NCI-H146 (cell line): ENCODE measurements at regions not wholly inside any gene's neighbourhood (a gene's known extent, or its start where the extent isn't known, plus 50 kb on each side); places are given as distances from the start of the nearest gene placed in this dataset.

Experiments used
- DNase-seq: peaks from one replicate; lab custom pipeline; 2025; lab: John Stamatoyannopoulos, UW

DNA sequence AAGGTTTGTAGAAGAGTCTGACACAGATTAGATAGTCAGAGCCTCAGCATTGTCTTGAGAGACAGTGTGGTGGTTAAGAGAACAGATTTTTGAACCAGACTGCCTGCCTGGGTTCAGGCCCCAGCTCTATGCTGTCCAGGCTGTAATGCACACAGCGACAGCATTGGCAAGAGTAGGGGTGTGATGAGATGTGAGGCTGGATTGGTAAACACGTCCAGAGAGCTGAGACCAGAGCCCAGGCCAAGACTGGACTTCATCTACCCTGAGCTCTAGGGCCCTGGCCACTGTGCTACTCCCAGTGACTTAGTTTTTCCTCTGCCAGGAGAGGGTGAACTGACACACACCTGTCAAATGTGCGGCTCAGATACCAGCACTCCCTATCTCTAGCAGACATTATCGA is 360.4 kb downstream of the RPS24 start:
- DNase-seq = no peak

DNA sequence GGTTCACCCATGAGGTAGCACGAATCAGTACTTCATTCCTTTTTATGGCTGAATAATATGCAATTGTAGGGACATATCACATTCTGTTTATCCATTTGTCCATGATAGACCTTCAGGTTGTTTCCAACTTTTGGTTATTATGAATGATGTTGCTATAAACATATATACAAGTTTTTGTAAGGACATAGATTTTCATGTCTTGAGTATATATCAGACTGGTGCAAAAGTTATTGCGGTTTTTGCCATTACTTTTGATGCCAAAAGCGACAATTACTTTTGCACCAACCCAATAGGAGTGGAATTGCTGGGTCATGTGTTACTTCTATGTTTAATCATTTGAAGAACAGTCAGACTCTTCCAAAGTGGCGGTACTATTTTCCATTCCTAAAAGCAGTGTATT is 361.5 kb downstream of the RPS24 start:
- no peak for DNase-seq

DNA sequence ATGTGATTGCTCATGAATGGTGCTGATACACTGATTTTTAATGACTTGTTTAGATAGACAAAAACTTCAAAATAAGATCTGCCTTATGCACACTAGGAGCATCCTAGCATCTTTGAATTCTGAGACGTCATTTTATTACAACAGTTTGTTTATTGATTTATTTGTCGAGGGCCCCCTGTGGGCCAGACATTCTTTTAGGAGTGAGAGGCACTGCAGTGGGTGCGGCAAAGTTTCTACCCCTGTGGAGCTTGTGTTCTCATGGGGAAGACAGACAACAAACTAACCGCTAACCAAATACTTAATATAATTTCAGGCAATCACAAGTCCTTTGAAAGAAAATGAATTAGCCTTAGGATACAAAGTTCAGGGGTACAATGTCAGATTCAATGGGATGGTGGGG is 363.1 kb downstream of the RPS24 start:
- DNase-seq = no peak

DNA sequence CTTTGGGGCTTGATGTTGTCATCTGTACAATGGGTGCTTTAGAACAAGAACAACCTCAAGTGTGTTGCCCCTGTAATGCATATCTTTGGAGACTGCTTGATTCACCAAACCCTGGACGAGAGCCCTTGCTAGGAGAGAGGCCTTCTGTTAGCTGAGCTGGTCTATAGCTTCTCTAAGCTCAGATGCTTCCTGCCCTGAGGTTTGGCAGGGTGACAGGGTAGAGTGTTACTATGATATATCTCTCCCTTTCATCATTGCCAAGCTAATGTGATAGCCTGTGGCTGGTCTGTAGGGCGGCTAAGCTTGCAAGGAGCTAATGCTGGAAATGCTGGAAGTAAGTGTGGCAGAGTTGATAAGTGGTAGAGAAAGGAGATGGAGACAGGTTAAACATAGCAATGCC is 364.1 kb downstream of the RPS24 start:
- no peak for DNase-seq

DNA sequence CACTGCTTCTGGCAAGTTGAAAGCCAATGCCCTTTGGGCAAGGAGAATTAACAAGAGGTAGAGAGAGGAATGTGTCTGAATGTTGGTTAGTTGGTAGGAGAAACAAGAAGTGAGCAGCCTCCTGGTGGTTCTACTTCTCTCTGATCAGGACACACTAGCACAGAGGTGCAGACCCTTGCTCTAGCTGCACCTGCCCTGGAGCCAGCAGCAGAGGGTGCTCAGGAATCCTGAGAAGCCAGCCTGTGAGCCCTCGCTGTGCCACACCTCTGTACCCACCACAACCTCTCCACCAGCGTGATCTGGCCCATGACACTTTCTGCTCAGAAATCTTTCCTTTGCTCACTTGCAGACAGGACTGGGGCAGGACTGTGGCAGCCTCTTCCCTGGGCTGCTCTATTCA is 364.7 kb downstream of the RPS24 start:
- no peak for DNase-seq

DNA sequence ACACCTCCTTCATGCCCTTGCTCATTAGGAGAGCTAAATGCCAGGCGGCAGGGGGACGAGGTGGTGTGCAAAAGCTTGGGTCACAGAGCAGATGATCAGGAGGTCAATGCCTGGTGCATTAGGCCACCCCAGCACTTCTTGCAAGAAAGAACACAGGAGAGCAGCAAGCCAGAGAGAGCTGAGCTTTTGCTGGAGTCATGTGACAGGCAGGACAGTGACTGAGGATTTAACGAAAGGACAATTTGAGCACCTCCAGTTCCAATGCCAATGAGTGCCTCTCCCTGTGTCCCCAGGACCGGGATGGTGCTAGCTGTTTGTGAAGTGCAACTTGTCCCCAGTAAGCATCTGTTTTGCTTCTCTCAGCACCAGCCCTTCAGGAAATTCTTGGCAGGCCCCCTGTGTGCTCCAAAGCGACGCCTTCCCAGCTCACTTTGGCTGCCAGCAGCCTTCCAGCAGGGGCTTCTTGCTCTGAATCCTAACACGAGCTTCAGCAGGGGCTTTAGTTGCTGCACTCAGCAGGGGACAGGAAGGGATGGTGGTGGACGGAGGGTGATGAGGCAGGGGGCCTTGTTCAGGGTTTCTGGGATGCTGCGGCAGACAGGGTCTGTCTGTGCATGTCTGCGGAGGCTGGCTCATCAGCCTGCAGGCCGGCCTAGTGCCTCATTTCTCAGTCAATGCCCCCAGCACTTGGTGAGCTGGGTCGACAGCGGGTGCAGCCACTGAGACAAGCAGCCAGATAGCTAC is 368.1 kb downstream of the RPS24 start:
- DNase-seq = no peak

DNA sequence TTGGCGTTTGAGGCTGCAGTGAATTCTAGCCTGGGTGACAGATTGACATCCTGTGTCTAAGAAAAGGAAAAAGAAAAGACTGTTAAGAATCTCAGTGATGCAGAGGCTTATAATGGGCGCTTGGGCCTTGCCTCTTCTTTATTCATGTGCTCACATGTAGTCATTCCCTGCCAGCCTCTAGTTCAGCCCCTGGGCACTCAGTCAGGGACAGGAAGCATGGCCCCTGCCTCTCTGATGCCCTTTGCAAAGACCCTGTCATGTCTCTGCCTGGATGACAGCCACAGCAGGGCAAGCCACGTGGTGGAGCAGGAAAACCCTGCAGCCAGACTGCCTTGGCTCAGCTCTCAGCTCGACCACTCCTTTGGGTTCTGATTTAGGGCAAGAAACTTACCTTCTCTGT is 368.9 kb downstream of the RPS24 start:
- DNase-seq = no peak

DNA sequence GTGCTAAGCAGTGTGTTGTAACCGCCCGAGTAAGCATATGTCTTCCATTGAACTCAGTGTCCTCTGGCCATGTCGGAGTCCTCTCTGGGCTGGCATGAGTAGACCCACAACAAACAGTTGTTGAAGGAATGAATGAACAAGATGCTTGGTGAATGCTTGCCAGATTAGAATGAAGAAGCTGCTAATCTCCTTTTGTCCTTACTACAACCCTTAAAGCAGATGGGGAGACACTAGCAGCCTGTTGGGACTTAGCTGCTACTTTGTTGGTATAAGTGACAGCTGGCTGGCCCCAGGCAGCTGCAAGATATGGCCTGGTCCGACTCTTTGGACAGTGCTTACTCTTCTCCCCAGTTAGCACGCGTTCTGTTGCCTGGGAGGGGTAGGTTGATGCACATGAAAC is 370.1 kb downstream of the RPS24 start:
- no peak for DNase-seq

DNA sequence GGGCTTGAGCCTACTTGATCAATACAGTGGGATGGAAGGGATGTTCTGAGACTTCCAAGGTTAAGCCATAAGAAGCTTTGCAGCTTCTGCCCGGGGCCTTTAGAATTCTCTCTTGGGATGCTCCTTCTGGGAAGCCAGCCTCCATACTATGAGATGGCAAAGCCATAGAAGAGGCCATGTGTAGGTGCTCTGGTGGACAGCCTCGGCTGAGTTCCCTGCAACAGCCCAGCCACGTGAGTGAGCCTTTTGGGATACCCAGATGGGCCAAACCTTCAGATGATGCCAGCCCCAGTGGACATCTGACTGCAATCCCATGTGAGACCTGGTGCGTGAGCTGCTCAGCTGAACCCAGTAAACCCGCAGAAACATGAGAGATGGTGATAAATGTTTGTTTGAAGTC is 370.6 kb downstream of the RPS24 start:
- no peak for DNase-seq

DNA sequence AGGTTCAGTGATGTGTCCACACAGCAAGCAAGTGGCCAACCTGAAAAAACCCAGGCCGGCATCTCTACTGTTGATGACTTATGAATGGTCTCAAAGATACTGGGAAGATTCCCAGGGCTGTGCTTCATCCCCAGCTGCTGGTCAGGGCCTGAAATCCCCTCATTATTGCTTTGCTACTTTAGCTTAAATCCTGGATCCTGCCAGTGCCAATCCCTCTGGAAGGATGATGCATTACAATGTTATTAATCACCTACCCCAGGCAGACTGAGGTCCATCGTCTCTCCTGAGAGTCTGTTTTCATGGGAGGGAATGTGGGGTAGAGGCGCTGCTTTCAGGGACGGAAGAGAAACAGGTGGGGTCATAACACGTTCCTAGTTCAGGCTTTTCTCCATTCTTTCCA is 371.6 kb downstream of the RPS24 start:
- DNase-seq = no peak

DNA sequence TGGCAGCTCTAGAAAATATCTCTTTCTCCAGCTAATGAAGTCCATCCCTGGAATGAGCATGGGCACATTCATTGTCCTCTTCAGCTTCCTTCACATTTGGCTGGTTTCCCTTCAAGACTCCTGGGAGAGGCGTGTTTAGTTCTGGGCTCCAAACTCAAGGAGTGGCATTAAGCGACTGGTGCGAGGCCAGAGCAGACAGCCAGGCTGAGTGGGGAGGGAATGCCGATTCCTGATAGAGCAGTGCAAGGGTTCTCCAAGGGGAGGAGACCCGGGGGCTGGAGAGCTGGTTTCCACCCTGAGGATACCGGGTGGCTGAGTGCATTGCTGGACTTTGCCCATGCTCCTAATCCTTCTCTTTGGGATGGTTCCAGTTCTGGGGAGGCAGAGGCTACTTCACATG is 372.1 kb downstream of the RPS24 start:
- DNase-seq = no peak

DNA sequence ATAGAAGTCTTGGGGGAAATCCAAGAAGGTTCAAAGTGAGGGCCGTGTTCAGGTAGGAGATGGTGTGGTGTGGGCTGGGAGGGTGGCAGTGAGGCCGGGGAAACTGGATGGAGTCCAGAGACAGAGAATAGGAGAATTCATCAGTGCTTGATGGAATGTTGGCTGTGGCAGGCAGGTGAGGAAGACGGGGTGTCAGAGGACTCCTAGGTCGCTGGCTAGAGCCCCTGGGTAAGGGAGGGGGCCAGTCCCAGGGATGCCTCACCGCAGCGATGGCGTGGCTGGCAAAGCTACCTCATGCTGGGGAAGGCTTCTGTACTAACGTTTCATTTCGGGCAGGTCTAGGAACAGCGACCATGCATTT is 373.0 kb downstream of the RPS24 start:
- DNase-seq = no peak

DNA sequence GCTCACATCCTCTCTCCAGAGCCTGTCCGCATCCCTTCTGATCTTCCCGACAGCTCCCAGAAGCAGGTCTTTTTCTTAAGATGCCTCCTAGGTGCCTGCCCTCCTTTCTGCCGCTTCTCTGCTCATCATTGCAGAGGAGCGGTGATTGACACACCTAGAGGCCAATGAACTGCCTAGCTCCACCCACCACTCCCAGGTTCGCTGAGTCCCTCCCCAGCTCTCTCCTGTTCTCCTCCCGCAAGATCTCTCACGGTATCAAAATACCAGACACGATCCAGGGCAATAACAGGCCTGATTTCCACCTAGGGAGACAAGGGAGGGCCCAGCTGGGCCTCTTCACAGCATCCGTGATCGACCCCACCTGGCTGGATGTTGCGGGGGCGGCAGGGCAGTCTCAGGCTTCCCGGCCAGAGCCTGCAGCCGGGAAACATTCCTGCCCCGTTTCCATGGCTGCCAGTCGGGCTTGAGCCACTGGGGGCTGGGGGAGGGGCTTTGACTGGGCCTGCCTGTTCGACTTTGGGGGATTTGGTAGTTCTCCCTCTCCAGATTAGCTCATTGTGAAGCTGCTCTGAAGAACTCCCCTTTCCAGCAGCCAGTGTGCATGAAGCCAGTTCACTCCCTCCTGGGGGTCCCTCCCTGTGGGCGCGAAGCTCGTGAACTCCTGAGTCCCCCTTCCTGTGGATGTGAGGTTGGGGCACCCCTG is 373.5 kb downstream of the RPS24 start:
- DNase-seq = peak; percentile 94

DNA sequence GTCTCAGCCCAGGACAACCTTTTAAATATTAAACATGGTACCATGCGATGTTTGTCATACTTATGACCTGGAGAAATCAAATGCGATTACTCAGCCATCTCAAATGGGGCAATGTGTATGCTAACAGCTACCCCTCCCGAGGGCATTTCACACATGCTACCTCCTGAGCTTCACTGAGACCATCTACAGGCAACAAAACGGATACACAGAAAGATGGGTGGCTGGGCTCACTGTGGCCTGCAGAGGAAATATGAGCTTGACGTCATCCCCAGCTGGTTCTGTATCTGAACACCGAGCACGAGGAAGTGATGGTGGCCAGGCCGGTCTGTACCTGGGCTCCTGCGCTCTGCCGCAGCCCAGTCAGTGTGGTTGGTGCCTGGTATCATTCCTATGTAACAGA is 374.3 kb downstream of the RPS24 start:
- no peak for DNase-seq

DNA sequence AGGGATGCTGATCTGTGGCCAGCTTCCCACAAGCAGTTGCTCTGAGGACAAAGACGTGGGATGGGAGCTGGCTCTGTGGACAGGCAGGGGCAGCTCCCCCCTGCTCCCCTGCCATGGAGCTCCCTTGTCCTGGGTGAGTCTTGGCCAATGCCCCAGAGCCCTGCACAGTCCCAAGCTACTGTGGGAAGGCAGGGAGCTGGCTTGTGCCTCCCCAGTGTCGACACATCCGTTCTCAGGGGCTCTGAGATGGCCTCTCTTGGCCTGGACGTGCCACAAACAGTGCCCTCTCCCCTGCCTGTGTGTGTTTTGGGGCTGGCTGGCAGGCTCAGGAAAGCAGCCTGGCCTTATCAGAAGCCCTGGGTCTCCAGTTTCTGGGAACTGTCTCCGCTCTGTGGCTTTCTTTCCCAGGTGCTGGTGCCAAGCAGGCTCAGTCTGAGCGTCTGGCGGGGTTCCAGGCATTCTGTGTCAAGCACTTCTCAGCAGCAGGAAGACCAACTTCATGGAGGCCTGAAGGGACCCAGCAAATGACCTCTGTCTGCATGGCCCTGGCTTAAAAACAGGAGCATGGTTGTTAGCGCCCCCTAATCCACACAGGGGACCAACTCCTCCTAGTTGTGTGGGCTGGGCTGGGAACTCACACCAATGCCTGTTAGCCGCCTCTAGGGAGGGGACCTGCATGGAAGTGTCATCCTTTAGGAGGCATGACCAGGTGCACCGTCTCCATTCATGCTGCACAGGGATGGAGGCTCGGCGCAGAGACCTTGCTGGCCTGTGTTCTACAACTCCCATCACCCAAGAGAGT is 375.2 kb downstream of the RPS24 start:
- no peak for DNase-seq

DNA sequence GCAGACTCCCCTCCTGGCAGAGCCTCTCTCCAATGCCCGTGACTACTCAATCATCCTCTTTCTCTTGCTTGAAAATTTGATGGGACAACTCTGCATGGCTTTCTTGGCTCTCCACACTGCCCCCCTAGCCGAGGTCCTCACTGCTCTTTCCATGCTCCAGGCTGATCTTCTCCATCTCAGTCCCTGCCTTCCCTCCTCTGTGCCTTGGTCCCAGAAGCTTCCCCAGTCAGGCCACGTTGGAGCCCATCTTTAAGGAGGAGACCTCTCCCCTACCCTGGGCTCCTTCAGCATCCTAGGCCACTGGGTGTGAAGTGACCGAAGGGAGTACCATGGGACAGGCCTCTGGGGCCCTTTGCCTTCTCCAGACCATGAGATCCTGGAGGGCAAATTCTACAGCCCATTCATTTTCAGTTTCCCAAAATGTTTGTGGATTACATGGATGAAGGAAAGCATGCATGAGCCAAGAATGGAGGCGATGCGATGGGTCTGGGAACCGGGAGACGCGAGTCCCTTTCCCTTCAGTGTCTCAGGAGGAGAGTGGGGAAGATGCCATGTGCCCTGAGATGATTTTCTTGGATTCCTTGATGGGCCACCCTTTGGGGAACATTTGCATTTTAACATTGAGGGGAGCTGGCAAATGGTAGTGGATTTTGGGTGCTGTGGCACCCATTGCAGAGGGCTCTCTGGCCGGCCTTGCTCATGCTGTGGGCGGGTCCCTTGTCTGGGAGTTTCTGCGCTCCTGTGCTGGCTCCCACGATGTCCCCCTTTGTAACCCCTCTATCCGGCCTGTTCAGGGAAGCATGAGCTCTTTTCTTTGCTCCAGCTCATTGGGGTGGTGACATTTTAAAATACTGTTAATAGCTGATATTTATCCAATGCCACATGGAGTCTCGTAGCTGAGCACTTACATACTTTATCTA is 376.6 kb downstream of the RPS24 start:
- DNase-seq = no peak

DNA sequence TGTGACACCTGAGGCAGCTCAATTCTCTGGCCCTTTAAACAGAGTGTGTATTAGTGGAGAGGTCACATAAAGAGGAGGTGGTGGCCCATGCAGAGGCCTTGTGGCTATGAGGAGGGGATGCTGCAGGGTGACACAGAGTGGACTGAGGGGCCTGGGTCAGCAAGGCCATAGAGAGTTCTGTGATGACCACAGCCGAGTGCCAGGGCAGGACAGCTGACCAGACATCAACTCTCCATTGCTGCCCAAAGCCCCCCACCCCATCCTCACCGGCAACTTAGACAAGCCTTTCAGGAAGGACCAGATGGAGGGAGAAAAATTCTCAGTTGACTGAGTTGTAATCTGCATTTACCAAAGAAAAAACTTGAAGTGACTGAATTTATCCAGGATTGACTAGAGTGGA is 378.1 kb downstream of the RPS24 start:
- DNase-seq = no peak

DNA sequence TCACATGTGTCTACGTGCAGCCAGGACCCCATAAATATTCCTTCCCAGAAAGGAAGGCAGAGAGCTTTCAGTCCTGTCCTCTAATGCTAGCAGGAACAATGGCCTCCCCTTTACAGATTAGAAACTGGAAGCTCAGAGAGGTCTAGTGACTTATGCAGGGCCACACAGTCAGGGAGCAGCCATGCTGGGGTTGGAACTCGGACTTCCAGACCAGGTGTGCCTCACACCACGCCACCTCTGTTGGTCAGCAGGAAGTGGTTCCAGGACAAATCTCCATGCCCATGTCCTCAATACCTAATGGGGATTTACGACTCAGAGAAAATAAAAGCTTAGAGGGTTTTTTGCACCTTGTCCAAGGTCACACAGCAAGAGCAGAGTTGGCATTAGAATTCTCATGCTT is 378.9 kb downstream of the RPS24 start:
- no peak for DNase-seq

DNA sequence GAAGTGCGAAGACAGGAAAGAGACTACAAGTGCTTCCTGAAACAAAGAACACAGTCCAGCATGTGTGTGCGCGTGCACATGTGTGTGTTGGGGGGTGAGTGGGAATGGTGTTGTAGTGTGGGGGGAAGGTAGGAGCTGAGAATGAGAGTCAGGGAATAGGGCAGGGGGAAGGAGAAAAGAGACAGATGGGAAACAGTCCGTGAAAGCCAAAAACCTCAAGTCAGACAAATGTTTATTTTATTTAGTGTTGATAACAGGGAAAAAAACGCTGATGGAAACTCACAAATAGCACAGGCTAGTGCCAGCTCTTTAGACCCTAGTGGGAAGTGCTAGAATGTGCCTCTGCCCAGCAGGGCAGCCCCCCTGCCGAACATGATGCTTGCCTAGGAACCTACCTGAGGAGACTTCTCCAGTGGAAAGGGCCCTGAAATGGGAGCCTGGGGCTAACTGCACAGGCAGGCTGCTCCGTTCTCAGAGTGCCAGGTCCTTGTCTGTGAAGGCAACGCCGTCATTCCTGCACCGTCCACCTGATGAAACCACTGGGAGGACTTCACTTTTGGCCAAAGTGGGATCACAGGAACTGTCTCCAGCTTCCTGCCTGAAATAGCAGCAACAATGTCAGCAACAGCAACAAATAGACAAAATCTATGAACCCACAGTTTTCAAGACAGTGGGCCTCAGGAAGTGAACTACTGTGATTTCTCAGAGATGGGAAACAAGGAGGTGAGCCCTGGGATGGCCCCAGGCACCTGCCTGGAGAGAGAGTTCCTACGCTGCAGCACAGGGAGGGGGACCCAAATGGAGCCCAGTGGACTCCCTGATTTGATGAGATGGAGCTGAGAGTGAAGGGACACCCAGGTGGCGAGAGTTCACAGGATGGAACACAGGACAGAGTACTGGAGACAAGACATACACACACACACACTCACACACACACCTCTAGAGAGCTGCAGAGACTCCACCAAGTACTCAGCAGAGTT is 379.7 kb downstream of the RPS24 start:
- no peak for DNase-seq

DNA sequence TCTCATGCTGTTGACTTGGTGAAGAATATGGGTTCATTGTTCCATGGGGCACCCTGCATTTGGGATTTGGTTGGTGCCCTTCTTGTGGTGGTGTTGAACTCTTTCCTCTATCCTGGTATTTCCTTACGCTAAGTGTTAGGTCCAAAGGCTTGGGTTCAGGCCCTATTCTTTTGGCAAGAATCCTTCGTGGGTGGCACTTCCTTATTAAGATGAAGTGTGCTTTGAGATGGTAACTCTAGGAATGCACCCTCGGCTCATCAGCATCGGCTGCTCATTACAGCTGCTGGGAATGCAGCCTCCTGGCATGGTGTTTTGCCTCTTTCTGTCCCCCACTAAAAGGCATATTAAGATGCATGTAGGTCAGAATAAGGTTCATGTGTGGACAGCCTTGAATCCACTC is 380.7 kb downstream of the RPS24 start:
- no peak for DNase-seq

DNA sequence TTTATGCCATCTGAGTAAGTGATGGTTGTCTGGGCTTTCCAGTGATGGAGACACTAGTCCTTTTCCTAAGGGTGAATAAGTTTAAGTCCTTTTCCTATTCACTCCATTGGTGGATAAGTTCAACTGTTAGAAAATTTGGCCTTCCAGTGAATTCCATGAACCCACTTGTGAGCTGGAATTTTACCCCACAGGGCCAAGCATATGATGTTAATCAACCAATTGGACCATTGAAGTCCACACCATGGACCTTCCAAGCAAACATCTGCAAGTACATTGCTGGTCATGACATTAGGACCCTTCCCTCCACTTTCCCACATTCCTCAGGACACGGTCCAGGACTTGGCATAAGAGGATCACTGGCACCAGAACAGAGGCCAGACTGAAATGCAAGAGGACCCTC is 381.4 kb downstream of the RPS24 start:
- DNase-seq = no peak
